PFSK-1 (cell line): ENCODE measurements at regions not wholly inside any gene's neighbourhood (a gene's known extent, or its start where the extent isn't known, plus 50 kb on each side); places are given as distances from the start of the nearest gene placed in this dataset.

Experiments
- FOXP2 ChIP-seq: optimal IDR thresholded peaks from 2 replicates; pipeline ENCODE3; 2011; ENCODE audit warnings: borderline replicate concordance, control low read depth, inconsistent platforms; ENCODE audit not compliant: insufficient read depth; ENCODE audit errors: extremely low read length, extremely low read depth
- POLR2AphosphoS5 ChIP-seq: IDR thresholded peaks from 2 replicates; pipeline ENCODE4 v1.6.1; 2012; ENCODE audit warnings: low read depth, mild to moderate bottlenecking, control low read depth, low read length, moderate library complexity
- REST ChIP-seq, 2 experiments: IDR thresholded peaks; 2 replicates each; pipeline versions ENCODE4 v1.6.1 to v1.8.0; 2011 to 2012; ENCODE audit warnings: low read depth in 2 of 2, low read length in 2 of 2, control low read depth in 1 of 2, inconsistent platforms in 1 of 2, mild to moderate bottlenecking in 1 of 2, moderate library complexity in 1 of 2; ENCODE audit not compliant: insufficient read depth in 1 of 2
- SIN3A ChIP-seq: IDR thresholded peaks from 2 replicates; pipeline ENCODE4 v1.6.1; 2012; ENCODE audit warnings: mild to moderate bottlenecking, low read length, moderate library complexity, borderline replicate concordance; ENCODE audit not compliant: insufficient read depth
- TAF1 ChIP-seq: IDR thresholded peaks from 2 replicates; pipeline ENCODE4 v1.6.1; 2012; ENCODE audit warnings: low read length, control low read depth, borderline replicate concordance; ENCODE audit not compliant: insufficient read depth

DNA sequence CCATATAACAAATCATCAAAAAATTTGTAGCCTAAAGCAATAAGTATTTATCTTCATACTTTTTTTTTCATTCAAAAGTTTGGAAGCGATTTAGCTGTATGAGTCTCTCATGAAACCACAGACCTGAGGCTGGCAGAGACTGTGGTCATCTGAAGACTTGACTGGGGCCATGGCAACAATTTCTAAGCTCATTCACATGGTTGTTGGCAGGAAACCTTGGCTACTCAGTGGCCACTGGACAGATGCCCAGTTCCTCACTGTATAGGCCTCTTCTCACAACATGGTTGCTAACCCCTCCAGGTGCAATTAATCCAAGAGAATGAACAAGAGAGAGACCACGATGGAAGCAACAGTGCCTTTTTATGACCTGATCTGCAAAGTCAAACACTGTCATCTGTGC is 235.9 kb downstream of the BTBD3 start:
- TF ChIP-seq REST (IDR thresholded peaks at IDR 0.05; ENCODE audit: insufficient read depth in 1 of 2, low read depth in 2 of 2, low read length in 2 of 2) (no peak), SIN3A (no peak), POLR2AphosphoS5 (no peak), TAF1 (no peak), FOXP2 (no peak)
